ENCODE measurements at regions not wholly inside any gene's neighbourhood (a gene's known extent, or its start where the extent isn't known, plus 50 kb on each side); places are given as distances from the start of the nearest gene placed in this dataset.

DNA sequence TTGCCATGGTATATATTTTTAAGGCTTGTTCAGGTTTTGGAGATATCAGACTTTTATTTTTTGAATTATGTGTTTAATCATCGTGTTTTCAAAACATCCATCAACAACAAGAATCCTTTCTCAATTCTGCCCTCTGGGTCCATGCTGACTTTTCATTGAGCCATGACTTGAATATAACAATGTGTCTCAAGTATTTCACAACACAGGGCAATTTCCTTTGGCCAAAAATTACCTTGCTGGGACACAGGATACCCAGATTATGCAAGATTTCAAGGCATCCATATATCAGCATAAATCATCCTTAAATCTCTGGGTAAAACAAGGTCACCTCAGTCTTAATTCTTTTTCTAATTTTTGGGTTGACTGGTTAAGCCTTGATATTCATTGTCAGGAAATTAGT lies 411.2 kb upstream of the USP24 start:
- Mint-ChIP-seq H3K27ac (no peak overlapping the region), H3K9me3 (no peaks in the 10 kb centered on the region), H3K36me3 (ENCODE audit: low read depth) (no peaks in the 10 kb centered on the region), H3K27me3 (peaks cover 17% of the 10 kb centered on the region), H3K4me1 (ENCODE audit: low read depth) (no peaks in the 10 kb centered on the region), H3K4me3 (no peak overlapping the region)
- DNase-seq: no peak

DNA sequence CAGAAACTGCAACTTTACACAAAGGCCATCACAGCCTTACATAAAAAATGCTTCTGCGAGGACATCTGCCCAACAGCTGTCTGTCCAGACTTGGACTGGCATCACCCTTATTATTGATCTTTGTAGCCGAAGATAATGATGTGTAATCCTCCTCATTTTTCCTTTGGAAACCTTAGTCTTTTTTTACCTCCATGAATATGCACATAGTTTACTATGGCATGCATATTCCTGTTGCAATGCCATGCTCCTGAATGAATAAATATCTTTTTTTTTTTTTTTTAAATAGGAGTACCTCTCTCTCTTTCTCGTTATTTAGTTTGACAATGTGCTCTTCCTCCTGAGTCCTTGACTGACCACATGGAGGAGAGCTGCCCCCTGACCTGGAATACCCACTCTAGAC lies 409.6 kb upstream of the USP24 start:
- Mint-ChIP-seq H3K36me3 (ENCODE audit: low read depth) (no peaks in the 10 kb centered on the region), H3K4me1 (ENCODE audit: low read depth) (no peaks in the 10 kb centered on the region), H3K4me3 (no peak overlapping the region), H3K27ac (no peak overlapping the region), H3K27me3 (peaks cover 28% of the 10 kb centered on the region), H3K9me3 (no peaks in the 10 kb centered on the region)
- no peak for DNase-seq

DNA sequence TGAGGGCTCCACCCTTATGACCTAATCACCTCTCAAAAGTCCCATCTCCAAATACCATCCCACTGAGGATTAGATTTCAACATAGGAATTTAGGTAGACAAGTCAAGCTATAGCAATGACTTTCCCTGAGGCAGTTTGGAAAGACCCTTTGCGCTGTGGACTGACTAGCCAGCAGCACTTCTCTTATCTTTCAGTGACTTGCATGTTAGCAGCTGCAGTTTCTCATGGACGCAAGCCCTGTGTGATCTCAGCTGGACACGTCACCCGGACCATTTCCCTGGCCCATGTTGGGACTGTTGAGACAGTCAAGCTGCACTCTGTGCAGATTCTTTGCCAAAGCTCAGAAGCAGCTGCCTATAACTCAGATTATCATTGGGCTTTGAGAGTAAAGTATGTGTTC lies 408.1 kb upstream of the USP24 start:
- Mint-ChIP-seq H3K4me1 (ENCODE audit: low read depth) (no peaks in the 10 kb centered on the region), H3K9me3 (no peaks in the 10 kb centered on the region), H3K4me3 (no peak overlapping the region), H3K27ac (no peak overlapping the region), H3K36me3 (ENCODE audit: low read depth) (no peaks in the 10 kb centered on the region), H3K27me3 (peaks cover 30% of the 10 kb centered on the region)
- no peak for DNase-seq

DNA sequence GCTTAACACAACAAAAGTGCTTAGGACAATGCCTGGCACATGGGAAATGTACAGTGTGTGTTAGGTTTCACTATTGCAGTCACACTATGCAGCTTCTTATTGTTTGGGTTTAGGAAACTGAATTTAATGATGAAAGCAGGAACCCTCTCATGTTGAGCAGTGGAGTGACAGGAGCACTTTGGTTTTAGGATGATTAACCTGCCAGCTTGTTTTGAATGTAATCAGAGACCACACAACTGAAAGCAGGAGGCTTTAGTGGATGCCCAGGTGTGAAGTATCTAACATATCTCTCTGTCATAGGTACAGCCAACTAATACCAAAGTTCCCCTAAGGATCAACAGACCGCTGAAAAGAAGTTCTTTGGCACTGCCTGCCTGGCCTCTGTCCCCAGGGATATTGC lies 406.9 kb upstream of the USP24 start:
- H3K4me3 Mint-ChIP-seq: no peak overlapping the region
- no peaks in the 10 kb centered on the region for H3K9me3 Mint-ChIP-seq
- no peak for DNase-seq
- peaks cover 26% of the 10 kb centered on the region for H3K27me3 Mint-ChIP-seq
- no peaks in the 10 kb centered on the region for H3K36me3 Mint-ChIP-seq (ENCODE audit: low read depth)
- no peak overlapping the region for H3K27ac Mint-ChIP-seq
- H3K4me1 Mint-ChIP-seq (ENCODE audit: low read depth): no peaks in the 10 kb centered on the region

GRCh38 chr1:55618199-55618598 lies 403.0 kb upstream of the USP24 start:
- no peak overlapping the region for H3K4me3 Mint-ChIP-seq
- DNase-seq: no peak
- no peak overlapping the region for H3K27ac Mint-ChIP-seq
- no peaks in the 10 kb centered on the region for H3K9me3 Mint-ChIP-seq
- peaks cover 26% of the 10 kb centered on the region for H3K27me3 Mint-ChIP-seq
- no peaks in the 10 kb centered on the region for H3K4me1 Mint-ChIP-seq (ENCODE audit: low read depth)
- H3K36me3 Mint-ChIP-seq (ENCODE audit: low read depth): no peaks in the 10 kb centered on the region

GRCh38 chr1:55617288-55617982 lies 402.3 kb upstream of the USP24 start:
- Mint-ChIP-seq H3K27me3 (peaks cover 26% of the 10 kb centered on the region), H3K4me1 (ENCODE audit: low read depth) (no peaks in the 10 kb centered on the region), H3K9me3 (no peaks in the 10 kb centered on the region), H3K4me3 (no peak overlapping the region), H3K36me3 (ENCODE audit: low read depth) (no peaks in the 10 kb centered on the region), H3K27ac (no peak overlapping the region)
- DNase-seq: no peak

- no peaks in the 10 kb centered on the region for H3K4me1 Mint-ChIP-seq (ENCODE audit: low read depth)
These were observed 397.8 kb upstream of the USP24 start for GRCh38 chr1:55612988-55613387.

GRCh38 chr1:55611123-55611522 lies 396.0 kb upstream of the USP24 start:
- H3K4me3 Mint-ChIP-seq: no peak overlapping the region
- H3K27ac Mint-ChIP-seq: no peak overlapping the region
- peaks cover 19% of the 10 kb centered on the region for H3K27me3 Mint-ChIP-seq
- H3K4me1 Mint-ChIP-seq (ENCODE audit: low read depth): no peaks in the 10 kb centered on the region
- no peaks in the 10 kb centered on the region for H3K9me3 Mint-ChIP-seq
- H3K36me3 Mint-ChIP-seq (ENCODE audit: low read depth): no peaks in the 10 kb centered on the region
- no peak for DNase-seq

More at GRCh38 chr1:55612988-55613387, 397.8 kb upstream of the USP24 start:
- no peak overlapping the region for H3K27ac Mint-ChIP-seq
- peaks cover 22% of the 10 kb centered on the region for H3K27me3 Mint-ChIP-seq
- no peak for DNase-seq
- no peak overlapping the region for H3K4me3 Mint-ChIP-seq
- H3K9me3 Mint-ChIP-seq: no peaks in the 10 kb centered on the region
- H3K36me3 Mint-ChIP-seq (ENCODE audit: low read depth): no peaks in the 10 kb centered on the region

DNA sequence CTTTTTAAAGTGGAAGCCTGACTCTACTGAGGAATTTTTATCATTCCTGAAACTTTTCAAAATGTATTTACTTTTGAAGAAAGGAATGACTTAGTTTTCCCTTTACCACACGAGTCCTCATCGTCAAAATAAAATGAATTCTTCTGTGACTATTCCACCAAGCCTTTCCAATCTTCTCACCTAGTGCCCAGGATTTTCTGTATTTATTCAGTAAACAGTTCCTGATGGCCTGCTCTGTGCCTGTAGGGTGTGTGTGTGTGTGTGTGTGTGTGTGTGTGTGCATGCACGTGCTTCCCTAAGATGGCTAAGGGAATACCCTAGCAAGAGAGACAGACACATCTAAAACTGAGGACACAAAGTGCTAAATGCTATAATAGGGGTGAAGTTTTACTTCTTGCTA lies 395.0 kb upstream of the USP24 start:
- Mint-ChIP-seq H3K27me3 (peaks cover 19% of the 10 kb centered on the region), H3K4me3 (no peak overlapping the region), H3K36me3 (ENCODE audit: low read depth) (no peaks in the 10 kb centered on the region)

GRCh38 chr1:55609630-55610029 lies 394.5 kb upstream of the USP24 start:
- Mint-ChIP-seq H3K4me3 (no peak overlapping the region), H3K27ac (no peak overlapping the region), H3K9me3 (no peaks in the 10 kb centered on the region), H3K36me3 (ENCODE audit: low read depth) (no peaks in the 10 kb centered on the region), H3K4me1 (ENCODE audit: low read depth) (no peaks in the 10 kb centered on the region), H3K27me3 (peaks cover 19% of the 10 kb centered on the region)
- DNase-seq: no peak

More for the DNA sequence above, 395.0 kb upstream of the USP24 start:
- Mint-ChIP-seq H3K4me1 (ENCODE audit: low read depth) (no peaks in the 10 kb centered on the region), H3K27ac (no peak overlapping the region), H3K9me3 (no peaks in the 10 kb centered on the region)
- no peak for DNase-seq

DNA sequence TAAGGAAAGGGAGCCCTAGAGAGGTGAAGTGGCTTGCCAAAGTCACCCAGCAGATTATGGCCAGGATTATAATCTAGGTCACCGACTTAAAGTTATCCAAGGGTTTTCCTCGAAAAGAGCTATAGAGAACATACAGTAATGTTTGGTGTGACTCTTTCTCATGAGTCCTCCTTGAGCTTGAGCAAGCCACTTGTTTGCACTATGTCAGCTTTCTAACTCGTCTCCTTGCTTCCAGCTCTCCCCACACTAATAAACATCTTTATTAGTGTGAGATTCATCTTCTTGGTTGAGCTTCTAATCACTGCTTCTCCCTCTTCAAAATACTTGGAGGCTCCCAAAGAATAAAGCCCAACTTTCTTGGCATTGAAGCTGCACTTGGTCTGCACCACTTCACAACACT lies 390.0 kb upstream of the USP24 start:
- Mint-ChIP-seq H3K36me3 (ENCODE audit: low read depth) (no peaks in the 10 kb centered on the region), H3K27me3 (peaks cover 9% of the 10 kb centered on the region), H3K27ac (no peak overlapping the region), H3K9me3 (no peaks in the 10 kb centered on the region), H3K4me1 (ENCODE audit: low read depth) (no peaks in the 10 kb centered on the region), H3K4me3 (no peak overlapping the region)
- no peak for DNase-seq

GRCh38 chr1:55604749-55605148 lies 389.6 kb upstream of the USP24 start:
- no peak overlapping the region for H3K4me3 Mint-ChIP-seq
- H3K9me3 Mint-ChIP-seq: no peaks in the 10 kb centered on the region
- H3K27ac Mint-ChIP-seq: no peak overlapping the region
- H3K36me3 Mint-ChIP-seq (ENCODE audit: low read depth): no peaks in the 10 kb centered on the region
- H3K4me1 Mint-ChIP-seq (ENCODE audit: low read depth): no peaks in the 10 kb centered on the region
- H3K27me3 Mint-ChIP-seq: peaks cover 11% of the 10 kb centered on the region
- no peak for DNase-seq

GRCh38 chr1:55604179-55604578 lies 389.0 kb upstream of the USP24 start:
- H3K4me3 Mint-ChIP-seq: no peak overlapping the region
- no peak overlapping the region for H3K27ac Mint-ChIP-seq
- no peak for DNase-seq
- no peaks in the 10 kb centered on the region for H3K4me1 Mint-ChIP-seq (ENCODE audit: low read depth)
- no peaks in the 10 kb centered on the region for H3K36me3 Mint-ChIP-seq (ENCODE audit: low read depth)
- H3K9me3 Mint-ChIP-seq: no peaks in the 10 kb centered on the region
- peaks cover 14% of the 10 kb centered on the region for H3K27me3 Mint-ChIP-seq

DNA sequence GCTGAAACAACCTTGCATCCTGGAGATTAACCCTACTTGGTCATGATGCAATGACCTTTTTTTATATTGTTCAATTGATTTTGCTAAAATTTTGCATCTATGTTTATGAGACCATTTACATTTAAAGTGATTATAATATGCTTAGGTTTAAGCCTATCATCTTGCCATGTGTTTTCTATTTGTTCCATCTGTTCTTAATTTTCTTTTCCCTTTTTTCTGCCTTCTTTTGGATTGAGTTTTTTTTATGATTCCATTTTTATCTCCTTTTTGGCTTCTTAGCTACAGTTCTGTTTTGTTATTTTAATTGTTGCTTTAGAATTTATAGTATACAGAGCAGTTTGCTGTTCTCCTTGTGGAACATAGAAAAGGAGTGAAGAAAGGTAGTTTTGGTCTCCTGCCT lies 385.1 kb upstream of the USP24 start:
- Mint-ChIP-seq H3K27ac (no peak overlapping the region), H3K4me3 (no peak overlapping the region), H3K9me3 (no peaks in the 10 kb centered on the region), H3K36me3 (ENCODE audit: low read depth) (no peaks in the 10 kb centered on the region), H3K27me3 (peaks cover 15% of the 10 kb centered on the region), H3K4me1 (ENCODE audit: low read depth) (no peaks in the 10 kb centered on the region)
- DNase-seq: no peak

DNA sequence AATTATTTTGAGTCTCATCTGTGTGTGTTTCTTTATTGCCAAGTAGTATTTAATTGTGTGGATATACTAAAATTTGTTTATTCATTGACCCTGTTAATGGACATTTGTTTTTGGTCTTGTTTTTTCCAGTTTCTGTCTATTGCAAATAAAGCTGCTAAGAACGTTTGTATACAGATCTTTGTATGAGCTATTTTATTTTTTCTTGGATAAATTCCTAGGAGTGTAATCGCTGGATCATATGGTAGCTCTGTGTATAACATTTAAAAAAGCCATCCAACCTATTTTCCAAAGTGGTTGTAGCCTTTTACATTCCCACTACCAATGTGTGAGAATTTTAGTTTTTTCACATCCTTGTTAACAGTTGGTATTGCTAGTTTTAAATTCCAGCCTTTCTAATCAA lies 382.7 kb upstream of the USP24 start:
- no peak overlapping the region for H3K27ac Mint-ChIP-seq
- H3K27me3 Mint-ChIP-seq: peaks cover 15% of the 10 kb centered on the region
- H3K9me3 Mint-ChIP-seq: no peaks in the 10 kb centered on the region
- no peak overlapping the region for H3K4me3 Mint-ChIP-seq
- DNase-seq: no peak
- H3K36me3 Mint-ChIP-seq (ENCODE audit: low read depth): no peaks in the 10 kb centered on the region
- H3K4me1 Mint-ChIP-seq (ENCODE audit: low read depth): no peaks in the 10 kb centered on the region

GRCh38 chr1:55594701-55595100 lies 379.5 kb upstream of the USP24 start:
- Mint-ChIP-seq H3K27me3 (peaks cover 6% of the 10 kb centered on the region), H3K27ac (no peak overlapping the region), H3K9me3 (no peaks in the 10 kb centered on the region), H3K4me3 (no peak overlapping the region), H3K36me3 (ENCODE audit: low read depth) (no peaks in the 10 kb centered on the region), H3K4me1 (ENCODE audit: low read depth) (no peaks in the 10 kb centered on the region)
- no peak for DNase-seq

Measured in activated T-cell treated with anti-CD3 and anti-CD28 coated beads, Interleukin-2, amount 50 U/mL, for 24 hours (primary cell).